Hepatocyte (in vitro differentiated cells): ENCODE measurements at regions not wholly inside any gene's neighbourhood (a gene's known extent, or its start where the extent isn't known, plus 50 kb on each side); places are given as distances from the start of the nearest gene placed in this dataset.

Experiments used
- CTCF ChIP-seq: fragments of 200-600 bp; sonication (generic); IDR thresholded peaks from 2 replicates; pipeline ENCODE4 v1.5.1; 2016; ENCODE audit warnings: antibody characterized with exemption, mild to moderate bottlenecking; ENCODE audit not compliant: poor library complexity
- EZH2 ChIP-seq: fragments of 200-600 bp; sonication (generic); IDR thresholded peaks from 2 replicates; pipeline ENCODE4 v1.6.1; 2016; ENCODE audit warnings: antibody characterized with exemption, mild to moderate bottlenecking, borderline replicate concordance
- EZH2phosphoT487 ChIP-seq: fragments of 200-600 bp; sonication (generic); IDR thresholded peaks from one replicate; pipeline ENCODE4 v1.6.1; 2018; ENCODE audit warnings: antibody characterized with exemption, mild to moderate bottlenecking, low read depth, moderate library complexity; ENCODE audit not compliant: unreplicated experiment, severe bottlenecking

GRCh38 chr15:98561169-98561941 lies 87.0 kb upstream of the IGF1R start:
- no peak for TF ChIP-seq CTCF
- TF ChIP-seq EZH2, result no peak
- TF ChIP-seq EZH2phosphoT487, result no peak
